Immature natural killer cell (primary cell): ENCODE measurements at regions not wholly inside any gene's neighbourhood (a gene's known extent, or its start where the extent isn't known, plus 50 kb on each side); places are given as distances from the start of the nearest gene placed in this dataset.
A peak's percentile ranks its signal among the peaks of the same experiment; 100 is the strongest.

ENCODE experiments used
- DNase-seq, 3 donors: peaks; one replicate each; pipeline ENCODE4 v3.0.0; 2022; ENCODE audit warnings: mixed read lengths in 1 of 3
- H3K27ac Mint-ChIP-seq, 6 donors: one replicate each; pipeline ENCODE4 v1.8.0; 2020; ENCODE audit warnings: mixed read lengths in 6 of 6, mild to moderate bottlenecking in 5 of 6, inconsistent platforms in 4 of 6, moderate library complexity in 3 of 6
- H3K27me3 Mint-ChIP-seq, 3 donors: one replicate each; pipeline ENCODE4 v1.8.0; 2020 to 2021; ENCODE audit warnings: low read depth in 3 of 3, mild to moderate bottlenecking in 3 of 3, mixed read lengths in 3 of 3, moderate library complexity in 3 of 3, inconsistent platforms in 1 of 3
- H3K36me3 Mint-ChIP-seq, 3 donors: one replicate each; pipeline ENCODE4 v1.8.0; 2020; ENCODE audit warnings: mixed read lengths in 3 of 3, inconsistent platforms in 2 of 3, mild to moderate bottlenecking in 2 of 3
- H3K4me1 Mint-ChIP-seq, 2 donors: one replicate each; pipeline ENCODE4 v1.8.0; 2020; ENCODE audit warnings: inconsistent platforms in 2 of 2, mild to moderate bottlenecking in 2 of 2, mixed read lengths in 2 of 2, moderate library complexity in 1 of 2
- H3K4me3 Mint-ChIP-seq, 5 donors: one replicate each; pipeline ENCODE4 v1.8.0; 2020; ENCODE audit warnings: mild to moderate bottlenecking in 5 of 5, mixed read lengths in 5 of 5, inconsistent platforms in 3 of 5, moderate library complexity in 3 of 5
- H3K9me3 Mint-ChIP-seq, 6 donors: one replicate each; pipeline ENCODE4 v1.8.0; 2020; ENCODE audit warnings: mild to moderate bottlenecking in 6 of 6, mixed read lengths in 6 of 6, inconsistent platforms in 4 of 6, moderate library complexity in 3 of 6

DNA sequence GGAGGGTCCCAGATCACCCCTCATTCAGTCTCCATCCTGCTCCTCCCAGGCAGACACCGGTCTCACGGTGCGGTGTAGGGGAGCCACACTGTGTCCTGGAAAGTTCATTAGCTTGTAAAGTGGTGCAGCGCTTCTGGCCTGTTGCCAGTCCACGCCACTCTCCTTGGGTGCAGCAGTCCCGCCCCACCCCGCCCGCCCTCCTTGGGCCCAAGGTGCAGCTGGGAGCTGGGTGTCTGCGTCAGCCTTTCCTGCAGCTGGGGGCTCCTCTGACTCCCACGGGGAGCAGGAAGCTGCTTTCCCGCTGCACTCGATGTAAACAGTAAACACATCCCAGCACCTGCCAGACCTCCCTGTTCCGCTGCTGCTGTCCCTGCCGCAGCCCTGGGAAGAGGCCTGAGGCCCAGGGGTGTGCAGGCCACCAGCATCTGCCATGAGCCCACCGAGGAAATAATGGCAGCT lies 53.8 kb upstream of the ASB18 start:
- peaks cover 0 to 1% (median 0%) of the 10 kb centered on the region in 6 donors for H3K9me3 Mint-ChIP-seq
- H3K4me3 Mint-ChIP-seq = no peak overlapping the region
- peaks cover 0 to 16% (median 6%) of the 10 kb centered on the region in 3 donors for H3K27me3 Mint-ChIP-seq
- H3K36me3 Mint-ChIP-seq = no peaks in the 10 kb centered on the region
- no peak overlapping the region for H3K27ac Mint-ChIP-seq
- no peaks in the 10 kb centered on the region for H3K4me1 Mint-ChIP-seq
- DNase-seq = no peak

DNA sequence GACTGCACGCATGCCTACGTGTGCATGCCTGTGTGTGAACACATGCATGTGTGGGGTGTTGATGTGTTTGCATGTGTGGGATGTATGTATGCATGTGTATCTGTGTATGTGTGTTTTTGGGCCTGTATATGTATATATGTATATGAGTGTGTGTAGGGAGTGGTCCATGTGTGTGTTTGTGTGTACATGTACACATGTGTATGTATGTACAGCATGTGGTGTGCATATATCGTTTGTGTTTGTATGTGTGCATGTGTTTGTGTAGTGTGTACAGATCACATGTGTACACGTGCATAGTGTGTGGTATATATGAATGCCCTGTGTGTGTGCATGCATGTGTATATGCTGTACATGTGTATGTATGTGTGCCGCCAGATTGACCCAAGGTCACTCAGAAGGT lies 54.2 kb upstream of the ASB18 start:
- Mint-ChIP-seq H3K27ac (no peak overlapping the region), H3K9me3 (no peaks in the 10 kb centered on the region), H3K4me3 (no peak overlapping the region), H3K36me3 (no peaks in the 10 kb centered on the region), H3K27me3 (peaks cover 0 to 18% (median 6%) of the 10 kb centered on the region in 3 donors), H3K4me1 (no peaks in the 10 kb centered on the region)
- no peak for DNase-seq

GRCh38 chr2:236319036-236319435 lies 54.8 kb upstream of the ASB18 start:
- Mint-ChIP-seq H3K4me1 (no peaks in the 10 kb centered on the region), H3K9me3 (no peaks in the 10 kb centered on the region), H3K27ac (no peak overlapping the region), H3K27me3 (peaks cover 0 to 14% (median 4%) of the 10 kb centered on the region in 3 donors), H3K4me3 (no peak overlapping the region), H3K36me3 (no peaks in the 10 kb centered on the region)
- no peak for DNase-seq

DNA sequence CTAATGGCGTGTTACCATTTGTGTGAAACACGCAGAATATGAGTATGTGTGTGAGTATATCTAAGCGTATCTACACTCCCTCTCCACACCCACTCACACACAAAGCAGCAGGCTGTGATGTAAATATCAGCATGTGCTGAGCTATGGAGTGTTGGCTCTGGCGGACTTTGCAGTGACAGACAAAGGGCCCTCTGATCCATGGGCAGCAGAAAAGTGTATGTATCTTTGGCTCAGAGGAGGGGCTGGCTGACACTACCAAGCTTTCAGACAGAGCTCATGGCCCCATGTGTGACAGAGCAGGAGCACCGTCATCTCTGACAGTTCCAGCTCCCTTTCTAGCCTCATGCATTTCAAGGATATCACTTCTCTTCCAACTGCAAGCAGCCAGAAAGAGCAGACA lies 57.2 kb upstream of the ASB18 start:
- Mint-ChIP-seq H3K27ac (no peak overlapping the region), H3K27me3 (peaks cover 0 to 12% (median 2%) of the 10 kb centered on the region in 3 donors), H3K9me3 (no peaks in the 10 kb centered on the region), H3K4me3 (no peak overlapping the region), H3K4me1 (no peaks in the 10 kb centered on the region), H3K36me3 (no peaks in the 10 kb centered on the region)
- DNase-seq = no peak

DNA sequence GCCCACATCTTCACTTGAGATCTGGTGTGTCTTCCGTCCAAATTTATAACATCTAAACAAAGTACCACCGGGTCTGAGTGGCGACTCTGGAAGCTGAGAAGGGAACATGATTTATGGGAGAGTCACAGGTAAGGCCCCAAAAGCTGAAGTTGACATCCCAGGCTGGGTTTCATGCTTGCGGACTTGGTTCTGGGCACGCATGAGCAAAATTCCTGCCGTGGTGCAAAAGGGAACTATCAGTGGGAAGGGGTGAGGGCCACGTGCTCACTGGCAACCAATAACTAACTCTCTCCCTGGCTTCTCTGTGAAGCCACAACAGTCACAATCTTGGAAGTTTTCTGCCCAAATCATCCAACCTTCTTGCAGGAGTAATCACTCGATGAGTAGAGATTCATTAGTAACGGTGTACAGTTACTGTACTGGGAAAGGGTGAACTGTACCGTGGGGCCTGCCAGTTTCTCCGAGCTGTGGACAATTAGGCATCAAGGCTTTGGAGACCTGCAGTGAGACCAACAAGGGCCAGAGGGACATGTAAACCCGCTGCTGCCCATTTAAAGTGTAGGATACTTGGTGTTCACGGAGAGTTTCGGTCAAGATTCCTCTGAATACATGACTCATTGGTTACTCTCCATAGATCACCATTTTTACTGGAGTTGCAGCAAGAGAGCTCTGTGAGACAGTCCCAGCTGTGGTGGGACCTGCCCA lies 69.4 kb upstream of the ASB18 start:
- Mint-ChIP-seq H3K27me3 (peaks cover 0 to 15% (median 8%) of the 10 kb centered on the region in 3 donors), H3K4me3 (no peak overlapping the region), H3K36me3 (no peaks in the 10 kb centered on the region), H3K4me1 (no peaks in the 10 kb centered on the region), H3K9me3 (no peaks in the 10 kb centered on the region), H3K27ac (no peak overlapping the region)
- no peak for DNase-seq

DNA sequence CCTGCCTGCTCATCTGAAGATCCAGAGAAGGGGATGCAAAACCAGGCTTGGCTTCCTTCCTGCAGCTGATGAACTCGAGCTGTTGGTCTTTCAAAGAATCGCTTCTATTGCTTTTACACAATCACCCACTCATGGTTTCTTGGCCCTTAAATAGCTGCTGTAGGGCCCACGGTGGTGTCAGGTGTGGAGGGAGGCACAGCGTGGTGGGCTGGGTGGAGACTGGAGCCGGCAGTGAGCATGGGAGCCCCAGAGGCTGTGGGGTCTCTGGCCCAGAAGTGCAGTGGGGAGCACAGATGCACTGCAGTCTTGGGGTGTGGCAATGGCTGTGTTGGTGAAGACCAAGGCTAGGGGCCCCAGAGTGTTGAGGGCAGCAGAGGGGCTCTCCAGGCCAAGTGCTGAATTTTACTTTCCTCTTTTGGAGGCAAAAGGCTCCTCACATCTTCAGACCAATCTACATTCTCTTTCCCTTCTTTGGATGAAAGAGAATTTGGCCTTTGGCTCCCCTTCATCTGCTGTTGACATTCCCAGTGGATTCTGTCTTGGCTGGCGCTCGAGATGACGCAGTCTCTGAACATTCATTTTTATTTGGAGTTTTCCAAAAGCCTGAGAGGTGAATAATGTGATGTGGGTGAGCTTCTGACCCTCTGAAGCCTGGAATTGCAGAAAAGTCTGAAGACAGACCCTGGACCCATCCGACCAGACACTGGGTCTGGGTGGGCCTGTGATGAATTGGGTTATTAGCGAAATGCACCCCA lies 70.1 kb upstream of the ASB18 start:
- H3K36me3 Mint-ChIP-seq = no peaks in the 10 kb centered on the region
- H3K27me3 Mint-ChIP-seq = peaks cover 0 to 13% (median 8%) of the 10 kb centered on the region in 3 donors
- H3K27ac Mint-ChIP-seq = no peak overlapping the region
- H3K4me1 Mint-ChIP-seq = no peaks in the 10 kb centered on the region
- no peak for DNase-seq
- H3K4me3 Mint-ChIP-seq = no peak overlapping the region
- no peaks in the 10 kb centered on the region for H3K9me3 Mint-ChIP-seq

DNA sequence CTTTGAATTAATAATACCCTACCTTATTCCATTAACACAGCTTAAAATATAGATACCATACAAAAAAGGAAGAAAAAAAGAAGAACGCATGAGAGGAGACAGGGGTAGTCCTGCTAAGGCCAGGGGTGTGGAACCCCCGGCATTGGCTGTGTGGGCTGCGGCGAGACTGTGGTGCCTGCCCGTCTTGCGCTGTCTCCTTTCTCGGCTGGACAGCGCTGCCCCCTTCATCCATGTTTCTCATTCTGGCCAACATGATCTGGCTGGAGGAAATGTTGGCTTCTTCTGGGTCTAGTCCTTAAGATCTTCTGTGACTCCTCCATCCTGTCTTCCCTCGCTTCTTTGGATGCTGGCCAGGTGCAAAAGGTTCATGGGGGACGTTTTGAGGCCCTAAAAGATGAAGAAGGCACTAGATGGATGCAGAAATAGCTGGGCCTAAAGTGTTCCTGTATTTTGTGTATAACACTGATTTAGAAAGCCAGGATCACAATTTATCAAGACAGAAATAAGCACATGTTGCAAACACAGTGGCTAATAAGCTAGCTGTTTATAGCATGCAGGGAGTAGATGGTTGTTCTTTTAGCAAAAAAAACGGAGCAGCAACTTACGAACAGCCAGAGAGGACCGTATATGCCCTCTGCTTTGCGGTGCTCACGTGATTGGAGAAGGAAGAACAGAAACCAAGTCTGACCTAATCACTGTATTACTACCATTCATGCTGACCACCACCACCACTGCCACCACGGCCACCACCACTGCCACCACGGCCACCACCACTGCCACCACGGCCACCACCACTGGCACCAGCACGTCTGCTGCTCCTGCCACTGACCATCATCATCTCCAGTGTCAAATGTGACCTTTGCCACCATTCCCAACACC lies 71.7 kb upstream of the ASB18 start:
- Mint-ChIP-seq H3K27me3 (peaks cover 0 to 8% (median 8%) of the 10 kb centered on the region in 3 donors), H3K4me3 (no peak overlapping the region), H3K27ac (no peak overlapping the region)

GRCh38 chr2:236336575-236337464 lies 72.6 kb upstream of the ASB18 start:
- H3K36me3 Mint-ChIP-seq = no peaks in the 10 kb centered on the region
- H3K27ac Mint-ChIP-seq = no peak overlapping the region
- H3K9me3 Mint-ChIP-seq = no peaks in the 10 kb centered on the region
- DNase-seq = no peak
- peaks cover 0 to 8% (median 8%) of the 10 kb centered on the region in 3 donors for H3K27me3 Mint-ChIP-seq
- H3K4me3 Mint-ChIP-seq = no peak overlapping the region
- no peaks in the 10 kb centered on the region for H3K4me1 Mint-ChIP-seq

More for the DNA sequence above, 71.7 kb upstream of the ASB18 start:
- Mint-ChIP-seq H3K36me3 (no peaks in the 10 kb centered on the region), H3K9me3 (no peaks in the 10 kb centered on the region), H3K4me1 (no peaks in the 10 kb centered on the region)
- DNase-seq = no peak

DNA sequence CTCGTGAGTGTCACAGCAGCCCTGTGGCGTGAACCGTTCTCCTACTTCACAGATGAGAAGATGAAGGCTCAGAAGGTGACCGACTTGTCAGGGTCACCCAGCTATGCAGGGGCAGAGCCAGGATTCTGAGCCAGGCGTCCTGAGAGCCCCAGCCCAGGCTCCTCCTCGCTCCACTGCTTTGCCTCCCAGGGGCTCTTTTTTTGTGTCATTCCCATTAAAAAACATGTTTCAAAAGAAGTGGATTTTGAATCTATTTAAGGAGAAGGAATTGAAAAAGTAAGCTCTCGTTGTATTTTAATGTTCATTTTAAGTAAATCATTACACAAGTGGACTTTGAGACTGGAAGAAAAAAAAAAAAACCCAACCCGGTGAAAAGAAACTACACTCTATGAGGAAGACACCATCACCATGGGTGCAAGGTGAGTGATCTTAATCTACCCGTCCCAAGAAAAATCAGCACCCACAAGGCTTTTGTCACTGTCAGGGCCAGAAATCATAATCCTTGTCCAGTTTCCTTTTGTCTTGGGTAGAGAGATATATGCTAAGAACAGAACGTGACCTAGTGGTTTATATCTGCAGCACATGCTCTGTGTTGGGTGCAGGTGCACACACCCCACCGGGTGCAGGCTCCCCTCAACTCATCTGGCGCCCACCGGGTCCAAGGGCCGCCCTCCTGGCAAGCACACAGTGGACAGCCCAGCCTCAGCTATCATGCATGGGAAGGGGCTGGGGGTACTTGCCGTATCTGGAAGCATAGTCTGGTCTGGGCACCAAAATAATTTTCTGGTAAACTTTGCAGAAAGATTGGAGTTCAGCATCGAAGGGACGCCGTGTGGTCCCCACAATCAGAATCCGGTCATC lies 73.5 kb upstream of the ASB18 start:
- Mint-ChIP-seq H3K4me3 (no peak overlapping the region), H3K36me3 (no peaks in the 10 kb centered on the region), H3K27ac (no peak overlapping the region), H3K4me1 (no peaks in the 10 kb centered on the region), H3K27me3 (peaks cover 0 to 8% (median 8%) of the 10 kb centered on the region in 3 donors), H3K9me3 (no peaks in the 10 kb centered on the region)
- DNase-seq = no peak

DNA sequence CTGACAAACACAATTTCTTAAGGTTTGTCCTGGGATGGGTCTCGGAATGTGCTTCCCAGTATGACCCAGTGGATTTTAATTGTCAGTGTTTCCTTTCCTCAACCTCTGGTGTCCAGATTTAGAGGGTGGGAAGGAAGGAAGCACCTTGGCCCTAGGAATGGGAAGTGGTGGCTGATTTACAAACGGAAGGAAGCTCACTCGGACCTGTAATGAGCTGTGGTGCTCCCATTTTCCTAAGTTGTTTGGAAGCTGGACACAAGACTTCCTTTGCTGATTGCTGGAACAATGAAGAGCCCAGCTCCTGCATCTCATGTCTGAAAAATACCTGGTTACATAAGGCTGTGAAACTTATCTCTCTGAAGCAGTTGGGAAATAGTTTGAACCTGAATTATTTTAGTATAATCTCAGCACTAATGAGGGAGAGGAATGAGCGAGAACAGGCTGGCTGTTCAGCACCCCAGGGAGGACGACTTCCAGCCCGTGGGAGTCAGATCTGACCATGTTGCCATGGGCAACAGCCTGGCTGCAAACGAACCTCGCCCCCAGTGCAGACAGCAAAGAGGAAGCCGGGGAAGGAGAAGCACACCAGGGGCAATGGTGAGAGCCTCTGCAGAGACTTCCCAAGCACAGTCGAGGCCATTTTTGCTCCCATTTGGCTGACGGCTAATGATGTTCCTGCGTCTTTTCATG lies 74.4 kb upstream of the ASB18 start:
- no peak overlapping the region for H3K27ac Mint-ChIP-seq
- no peak for DNase-seq
- H3K27me3 Mint-ChIP-seq = peaks cover 0 to 8% (median 8%) of the 10 kb centered on the region in 3 donors
- H3K36me3 Mint-ChIP-seq = no peaks in the 10 kb centered on the region
- H3K4me1 Mint-ChIP-seq = no peaks in the 10 kb centered on the region
- no peak overlapping the region for H3K4me3 Mint-ChIP-seq
- H3K9me3 Mint-ChIP-seq = no peaks in the 10 kb centered on the region

GRCh38 chr2:236340251-236340650 lies 76.0 kb upstream of the ASB18 start:
- DNase-seq = no peak
- Mint-ChIP-seq H3K27ac (no peak overlapping the region), H3K4me3 (no peak overlapping the region), H3K9me3 (no peaks in the 10 kb centered on the region), H3K27me3 (peaks cover 0 to 8% (median 8%) of the 10 kb centered on the region in 3 donors), H3K4me1 (no peaks in the 10 kb centered on the region), H3K36me3 (no peaks in the 10 kb centered on the region)

DNA sequence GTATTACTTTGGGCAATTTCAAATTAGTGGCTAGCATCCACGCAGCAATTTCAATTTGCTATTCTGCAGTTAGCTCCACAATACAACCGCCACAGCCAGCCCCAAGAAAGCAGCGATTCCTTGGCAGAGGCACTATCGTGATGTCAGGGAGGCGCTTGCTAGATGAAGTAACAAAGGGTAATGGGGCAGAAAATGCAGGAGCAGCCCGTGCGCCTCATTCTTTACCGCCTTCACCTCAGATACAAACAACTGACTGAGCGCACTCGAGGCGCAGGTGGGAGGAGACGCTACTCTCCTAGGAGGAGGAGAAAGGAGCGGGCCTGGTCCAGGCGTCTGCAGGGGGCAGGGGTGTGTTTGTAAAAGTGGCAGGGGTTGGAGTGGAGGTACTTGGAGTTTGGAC lies 76.9 kb upstream of the ASB18 start:
- Mint-ChIP-seq H3K4me1 (no peaks in the 10 kb centered on the region), H3K27me3 (peaks cover 0 to 8% (median 5%) of the 10 kb centered on the region in 3 donors), H3K36me3 (no peaks in the 10 kb centered on the region), H3K27ac (peak overlapping the region in 1 of 6 donors; percentile 48), H3K9me3 (no peaks in the 10 kb centered on the region), H3K4me3 (no peak overlapping the region)
- no peak for DNase-seq
